ENCODE measurements at regions not wholly inside any gene's neighbourhood (a gene's known extent, or its start where the extent isn't known, plus 50 kb on each side); places are given as distances from the start of the nearest gene placed in this dataset.

GRCh38 chr6:23140871-23141270, 571.5 kb downstream of the HDGFL1 start:
- TF ChIP-seq CTCF (IDR thresholded peaks at IDR 0.05; ENCODE audit: borderline replicate concordance): no peak
- no peak overlapping the region for H3K27ac ChIP-seq (replicated peaks)
- H3K4me1 ChIP-seq: no peaks in the 10 kb centered on the region
- H3K4me3 ChIP-seq: no peak overlapping the region
- H3K9me3 ChIP-seq (replicated peaks): peaks cover 11% of the 10 kb centered on the region
- intact Hi-C loops (cut with micrococcal nuclease): no loop called here
- no peaks in the 10 kb centered on the region for H3K36me3 ChIP-seq
- H3K27me3 ChIP-seq (ENCODE audit: low read depth): no peaks in the 10 kb centered on the region
- no peak for DNase-seq

- no peaks in the 10 kb centered on the region for H3K27me3 ChIP-seq (ENCODE audit: low read depth)
- DNase-seq: no peak
- no peak overlapping the region for H3K4me3 ChIP-seq
- no peaks in the 10 kb centered on the region for H3K9me3 ChIP-seq (replicated peaks)
- intact Hi-C loops (cut with micrococcal nuclease): no loop called here
- no peaks in the 10 kb centered on the region for H3K4me1 ChIP-seq
- H3K27ac ChIP-seq (replicated peaks): no peak overlapping the region
- no peaks in the 10 kb centered on the region for H3K36me3 ChIP-seq
- no peak for TF ChIP-seq CTCF (IDR thresholded peaks at IDR 0.05; ENCODE audit: borderline replicate concordance)
Observed at GRCh38 chr6:23145781-23146180, 576.4 kb downstream of the HDGFL1 start.

GRCh38 chr6:23154159-23154558, 584.8 kb downstream of the HDGFL1 start:
- H3K36me3 ChIP-seq: no peaks in the 10 kb centered on the region
- no peak overlapping the region for H3K27ac ChIP-seq (replicated peaks)
- intact Hi-C loops (cut with micrococcal nuclease): no loop called here
- TF ChIP-seq CTCF (IDR thresholded peaks at IDR 0.05; ENCODE audit: borderline replicate concordance): no peak
- H3K9me3 ChIP-seq (replicated peaks): no peaks in the 10 kb centered on the region
- DNase-seq: no peak
- no peaks in the 10 kb centered on the region for H3K4me1 ChIP-seq
- no peak overlapping the region for H3K4me3 ChIP-seq
- no peaks in the 10 kb centered on the region for H3K27me3 ChIP-seq (ENCODE audit: low read depth)

GRCh38 chr6:23170049-23170448, 600.7 kb downstream of the HDGFL1 start:
- no peak for TF ChIP-seq CTCF (IDR thresholded peaks at IDR 0.05; ENCODE audit: borderline replicate concordance)
- peaks cover under 1% of the 10 kb centered on the region for H3K9me3 ChIP-seq (replicated peaks)
- no peaks in the 10 kb centered on the region for H3K4me1 ChIP-seq
- H3K27ac ChIP-seq (replicated peaks): no peak overlapping the region
- H3K36me3 ChIP-seq: no peaks in the 10 kb centered on the region
- no peak overlapping the region for H3K4me3 ChIP-seq
- no peaks in the 10 kb centered on the region for H3K27me3 ChIP-seq (ENCODE audit: low read depth)
- DNase-seq: no peak
- intact Hi-C loops (cut with micrococcal nuclease): no loop called here

GRCh38 chr6:23173234-23173633, 603.9 kb downstream of the HDGFL1 start:
- DNase-seq: no peak
- no peaks in the 10 kb centered on the region for H3K9me3 ChIP-seq (replicated peaks)
- no peaks in the 10 kb centered on the region for H3K27me3 ChIP-seq (ENCODE audit: low read depth)
- intact Hi-C loops (cut with micrococcal nuclease): no loop called here
- H3K4me3 ChIP-seq: no peak overlapping the region
- TF ChIP-seq CTCF (IDR thresholded peaks at IDR 0.05; ENCODE audit: borderline replicate concordance): no peak
- H3K4me1 ChIP-seq: peaks cover 6% of the 10 kb centered on the region
- no peaks in the 10 kb centered on the region for H3K36me3 ChIP-seq
- no peak overlapping the region for H3K27ac ChIP-seq (replicated peaks)

Data from left ventricle myocardium inferior (tissue), 1 donor.